CD14-positive monocyte (primary cell): ENCODE measurements at regions not wholly inside any gene's neighbourhood (a gene's known extent, or its start where the extent isn't known, plus 50 kb on each side); places are given as distances from the start of the nearest gene placed in this dataset.
A peak's percentile ranks its signal among the peaks of the same experiment; 100 is the strongest.

ENCODE experiments used
- DNase-seq, 3 donors: peaks; one replicate each; pipeline ENCODE4 v3.0.0-alpha.2; 2011 to 2022
- H2AFZ ChIP-seq: 2 replicates; pipeline ENCODE4 v1.6.0; 2012; ENCODE audit warnings: mild to moderate bottlenecking, low read depth, low read length, inconsistent platforms; ENCODE audit not compliant: insufficient read depth, poor library complexity, severe bottlenecking
- H3K27ac ChIP-seq, 2 donors: 1 replicate in 1 of 2; 2 replicates in 1 of 2; pipeline ENCODE4 v1.5.1; 2012 to 2013; ENCODE audit warnings: low read length in 2 of 2, control low read depth in 1 of 2, inconsistent platforms in 1 of 2, low read depth in 1 of 2, mild to moderate bottlenecking in 1 of 2
- H3K27me3 ChIP-seq, 2 donors: one replicate each; pipeline versions ENCODE4 v1.6.0 to v1.6.1; 2011 to 2013; ENCODE audit warnings: low read length in 2 of 2; ENCODE audit not compliant: control insufficient read depth in 2 of 2, insufficient read depth in 2 of 2
- H3K36me3 ChIP-seq, 2 donors: replicated peaks in 1 of 2; 1 replicate in 1 of 2; 2 replicates in 1 of 2; pipeline versions ENCODE4 v1.5.1 to v1.6.1; 2012 to 2013; ENCODE audit warnings: low read length in 2 of 2, control low read depth in 1 of 2, inconsistent platforms in 1 of 2, mild to moderate bottlenecking in 1 of 2; ENCODE audit not compliant: insufficient read depth in 2 of 2, control insufficient read depth in 1 of 2
- H3K4me1 ChIP-seq, 2 donors: 1 replicate in 1 of 2; 2 replicates in 1 of 2; pipeline versions ENCODE4 v1.5.1 to v1.6.1; 2012 to 2013; ENCODE audit warnings: low read length in 2 of 2, control low read depth in 1 of 2, inconsistent platforms in 1 of 2, mild to moderate bottlenecking in 1 of 2, moderate library complexity in 1 of 2; ENCODE audit not compliant: insufficient read depth in 2 of 2, control insufficient read depth in 1 of 2
- H3K4me2 ChIP-seq: replicated peaks from 2 replicates; pipeline ENCODE3; 2012; ENCODE audit warnings: low read length, moderate library complexity, mild to moderate bottlenecking; ENCODE audit not compliant: poor library complexity, severe bottlenecking; ENCODE audit errors: extremely low read depth
- H3K4me3 ChIP-seq, 3 experiments: fragments of 200-600 bp in 1 of 3; sonication (generic) in 1 of 3; replicated peaks in 1 of 3; 1 replicate in 2 of 3; 2 replicates in 1 of 3; pipeline ENCODE4 v1.5.1; 2011 to 2013; ENCODE audit warnings: low read length in 3 of 3, mild to moderate bottlenecking in 3 of 3, control low read depth in 2 of 3, low read depth in 2 of 3, inconsistent platforms in 1 of 3, moderate library complexity in 1 of 3
- H3K79me2 ChIP-seq: 2 replicates; pipeline ENCODE4 v1.6.0; 2012; ENCODE audit warnings: mild to moderate bottlenecking, control low read depth, inconsistent platforms, low read length, moderate library complexity; ENCODE audit not compliant: insufficient read depth
- H3K9ac ChIP-seq: 2 replicates; pipeline ENCODE4 v1.6.0; 2017; ENCODE audit warnings: low read length, mild to moderate bottlenecking; ENCODE audit not compliant: insufficient read depth, poor library complexity, severe bottlenecking
- H3K9me3 ChIP-seq, 2 donors: replicated peaks in 1 of 2; 1 replicate in 1 of 2; 2 replicates in 1 of 2; pipeline versions ENCODE4 v1.5.1 to v1.6.1; 2012 to 2013; ENCODE audit warnings: low read length in 2 of 2, control low read depth in 1 of 2; ENCODE audit not compliant: control insufficient read depth in 1 of 2, insufficient read depth in 1 of 2
- H4K20me1 ChIP-seq: 2 replicates; pipeline ENCODE4 v1.6.0; 2012; ENCODE audit warnings: mild to moderate bottlenecking, low read length, control low read depth, moderate library complexity; ENCODE audit not compliant: insufficient read depth
- H3K27ac Mint-ChIP-seq, 7 donors: one replicate each; pipeline ENCODE4 v1.8.0; 2020; ENCODE audit warnings: mild to moderate bottlenecking in 7 of 7, mixed read lengths in 7 of 7, moderate library complexity in 6 of 7, inconsistent platforms in 2 of 7
- H3K27me3 Mint-ChIP-seq, 3 donors: one replicate each; pipeline ENCODE4 v1.8.0; 2021 to 2022; ENCODE audit warnings: low read depth in 3 of 3, mild to moderate bottlenecking in 3 of 3, mixed read lengths in 3 of 3, moderate library complexity in 3 of 3, inconsistent platforms in 1 of 3
- H3K36me3 Mint-ChIP-seq, 2 donors: one replicate each; pipeline ENCODE4 v1.8.0; 2020; ENCODE audit warnings: mixed read lengths in 2 of 2, inconsistent platforms in 1 of 2, mild to moderate bottlenecking in 1 of 2
- H3K4me1 Mint-ChIP-seq: one replicate; pipeline ENCODE4 v1.8.0; 2020; ENCODE audit warnings: mild to moderate bottlenecking, mixed read lengths
- H3K4me3 Mint-ChIP-seq, 2 donors: one replicate each; pipeline ENCODE4 v1.8.0; 2020; ENCODE audit warnings: mild to moderate bottlenecking in 2 of 2, mixed read lengths in 2 of 2, moderate library complexity in 1 of 2
- H3K9me3 Mint-ChIP-seq, 7 donors: one replicate each; pipeline ENCODE4 v1.8.0; 2020 to 2022; ENCODE audit warnings: mixed read lengths in 7 of 7, mild to moderate bottlenecking in 6 of 7, moderate library complexity in 6 of 7, inconsistent platforms in 2 of 7
- CTCF ChIP-seq: fragments of 200-600 bp; IDR thresholded peaks from one replicate; pipeline ENCODE4 v1.8.0; 2022; ENCODE audit warnings: antibody characterized with exemption, mild to moderate bottlenecking
- WGBS: methylation state at CpG from one replicate; pipeline ENCODE4 v1.1.5; 2013; ENCODE audit warnings: missing lambda C conversion rate; ENCODE audit not compliant: insufficient coverage; 5-methylcytosine and 5-hydroxymethylcytosine counted together
- intact Hi-C, 2 donors: fragments of 100-400 bp; cut with micrococcal nuclease; formaldehyde crosslinking; loops; one replicate each; pipeline versions ENCODE4 v1.15.0 to v1.15.1; 2023

- Mint-ChIP-seq H3K27me3 (peaks cover 0 to 2% (median 1%) of the 10 kb centered on the region in 3 donors), H3K4me3 (no peak overlapping the region), H3K36me3 (no peaks in the 10 kb centered on the region), H3K27ac (peak overlapping the region in 1 of 7 donors; percentile 14), H3K9me3 (peaks cover 0 to 1% (median 0%) of the 10 kb centered on the region in 7 donors), H3K4me1 (no peaks in the 10 kb centered on the region)
- no peaks in the 10 kb centered on the region for H4K20me1 ChIP-seq
- H3K79me2 ChIP-seq, result no peaks in the 10 kb centered on the region
- H3K36me3 ChIP-seq, result no peaks in the 10 kb centered on the region
- DNase-seq, result no peak
- no peak overlapping the region for H3K9ac ChIP-seq
- H3K27me3 ChIP-seq, result no peaks in the 10 kb centered on the region
- H3K4me3 ChIP-seq, result no peak overlapping the region
- H3K27ac ChIP-seq, result no peak overlapping the region
- TF ChIP-seq CTCF, result no peak
- H3K4me2 ChIP-seq, result no peak overlapping the region
- 100% methylated on average over 1 of the region's 2 CpGs for WGBS
- intact Hi-C loops, result loop anchor here (10.0 kb wide), 4 partner anchors 432 to 778 kb away; no protein-coding TSS in a partner anchor
- H3K9me3 ChIP-seq, result no peaks in the 10 kb centered on the region
- H3K4me1 ChIP-seq, result no peaks in the 10 kb centered on the region
- no peak overlapping the region for H2AFZ ChIP-seq
Observed at GRCh38 chr13:76472916-76473315, 413.3 kb downstream of the KCTD12 start.

GRCh38 chr13:76471486-76471885 is 414.7 kb downstream of the KCTD12 start:
- H3K36me3 Mint-ChIP-seq, result no peaks in the 10 kb centered on the region
- WGBS, result no CpG with 5 or more reads among the region's 1 CpG
- TF ChIP-seq CTCF, result no peak

More at GRCh38 chr13:76471486-76471885, 414.7 kb downstream of the KCTD12 start:
- H3K9ac ChIP-seq, result no peak overlapping the region
- no peak for DNase-seq
- no peaks in the 10 kb centered on the region for H3K79me2 ChIP-seq
- no peaks in the 10 kb centered on the region for H3K27me3 ChIP-seq
- H3K27me3 Mint-ChIP-seq, result peaks cover 0 to 3% (median 1%) of the 10 kb centered on the region in 3 donors
- intact Hi-C loops, result loop anchor here (10.0 kb wide), 4 partner anchors 433 to 777 kb away; no protein-coding TSS in a partner anchor
- no peak overlapping the region for H3K4me3 ChIP-seq
- H3K4me1 ChIP-seq, result no peaks in the 10 kb centered on the region
- peaks cover 0 to 1% (median 0%) of the 10 kb centered on the region in 7 donors for H3K9me3 Mint-ChIP-seq
- H3K27ac ChIP-seq, result no peak overlapping the region
- no peak overlapping the region for H2AFZ ChIP-seq
- no peaks in the 10 kb centered on the region for H3K36me3 ChIP-seq
- H4K20me1 ChIP-seq, result no peaks in the 10 kb centered on the region
- H3K27ac Mint-ChIP-seq, result no peak overlapping the region
- no peak overlapping the region for H3K4me2 ChIP-seq
- H3K4me1 Mint-ChIP-seq, result no peaks in the 10 kb centered on the region
- no peaks in the 10 kb centered on the region for H3K9me3 ChIP-seq
- no peak overlapping the region for H3K4me3 Mint-ChIP-seq
